ENCODE measurements at regions not wholly inside any gene's neighbourhood (a gene's known extent, or its start where the extent isn't known, plus 50 kb on each side); places are given as distances from the start of the nearest gene placed in this dataset.
"Not testable (repeated sequence)": the region's sequence is repeated elsewhere in the genome, so short reads cannot be mapped to it uniquely, and the experiment has no call there.

GRCh38 chr1:30550365-30551220 lies 172.8 kb downstream of the MATN1 start:
- no peak for DNase-seq

- not testable (repeated sequence) for DNase-seq
These were observed 173.5 kb downstream of the MATN1 start for GRCh38 chr1:30549872-30550271.

GRCh38 chr1:30548294-30548693 lies 175.1 kb downstream of the MATN1 start:
- DNase-seq, result no peak

GRCh38 chr1:30547326-30547725 lies 176.1 kb downstream of the MATN1 start:
- not testable (repeated sequence) for DNase-seq

- DNase-seq, result no peak
These were observed 178.0 kb downstream of the MATN1 start for GRCh38 chr1:30545365-30545764.

- DNase-seq, result no peak
These were observed 181.5 kb downstream of the MATN1 start for GRCh38 chr1:30541721-30542485.

GRCh38 chr1:30540611-30541192 lies 182.7 kb downstream of the MATN1 start:
- DNase-seq, result no peak

GRCh38 chr1:30539884-30540283 lies 183.5 kb downstream of the MATN1 start:
- DNase-seq, result no peak

GRCh38 chr1:30538993-30539867 lies 184.2 kb downstream of the MATN1 start:
- no peak for DNase-seq

- DNase-seq, result no peak
These were observed 185.0 kb downstream of the MATN1 start for GRCh38 chr1:30538226-30538992.

GRCh38 chr1:30537279-30537678 lies 186.1 kb downstream of the MATN1 start:
- no peak for DNase-seq

GRCh38 chr1:30536530-30536929 lies 186.9 kb downstream of the MATN1 start:
- DNase-seq, result no peak

GRCh38 chr1:30535595-30536325 lies 187.6 kb downstream of the MATN1 start:
- no peak for DNase-seq

- no peak for DNase-seq
These were observed 188.8 kb downstream of the MATN1 start for GRCh38 chr1:30534551-30534940.

- DNase-seq, result no peak
These were observed 189.4 kb downstream of the MATN1 start for GRCh38 chr1:30533796-30534550.

GRCh38 chr1:30533141-30533540 lies 190.2 kb downstream of the MATN1 start:
- no peak for DNase-seq

- DNase-seq, result no peak
These were observed 190.8 kb downstream of the MATN1 start for GRCh38 chr1:30532621-30533020.

- no peak for DNase-seq
These were observed 195.8 kb downstream of the MATN1 start for GRCh38 chr1:30527511-30528140.

- DNase-seq, result no peak
These were observed 196.6 kb downstream of the MATN1 start for GRCh38 chr1:30526652-30527345.
